H1 (cell line): ENCODE measurements at regions not wholly inside any gene's neighbourhood (a gene's known extent, or its start where the extent isn't known, plus 50 kb on each side); places are given as distances from the start of the nearest gene placed in this dataset.

Experiments used
- CTCF ChIA-PET: fragments of 300-600 bp; sonication (Branson Sonifier 250); formaldehyde crosslinking; loops from one replicate; lab custom pipeline; 2021; ENCODE audit not compliant: partially characterized antibody; lab: Charles Lee
- POLR2A ChIA-PET: fragments of 300-600 bp; sonication (Branson Sonifier 250); formaldehyde crosslinking; loops from one replicate; lab custom pipeline; 2021; ENCODE audit warnings: inconsistent platforms; ENCODE audit not compliant: partially characterized antibody; lab: Charles Lee
- DNase-seq, 2 experiments: peaks; one replicate each; pipeline versions ENCODE4 v3.0.0 to v3.0.0-alpha.2; 2010 to 2022; ENCODE audit warnings: low spot score in 2 of 2, low read depth in 1 of 2, mixed read lengths in 1 of 2
- FAIRE-seq: peaks from 2 replicates; lab custom pipeline; 2011; peaks lifted over from hg19 to GRCh38; lab: Jason Lieb, UNC
- H2AFZ ChIP-seq: 2 replicates; pipeline ENCODE4 v1.8.1; 2012; ENCODE audit warnings: low read length, inconsistent platforms
- H2AK5ac ChIP-seq: 2 replicates; pipeline ENCODE4 v1.6.1; 2013; ENCODE audit warnings: low read depth, low read length
- H2BK120ac ChIP-seq: replicated peaks from 2 replicates; pipeline ENCODE3; 2013; ENCODE audit warnings: low read depth, low read length, inconsistent platforms
- H2BK12ac ChIP-seq: 2 replicates; pipeline ENCODE4 v1.6.1; 2013; ENCODE audit warnings: low read depth, low read length
- H2BK15ac ChIP-seq: 2 replicates; pipeline ENCODE4 v1.6.1; 2013; ENCODE audit warnings: low read length
- H2BK20ac ChIP-seq: 2 replicates; pipeline ENCODE4 v1.6.1; 2013; ENCODE audit warnings: low read length
- H2BK5ac ChIP-seq: 2 replicates; pipeline ENCODE4 v1.6.1; 2013; ENCODE audit warnings: low read depth, low read length
- H3K14ac ChIP-seq: 2 replicates; pipeline ENCODE4 v1.6.1; 2013; ENCODE audit warnings: inconsistent platforms; ENCODE audit not compliant: insufficient read length
- H3K18ac ChIP-seq: 2 replicates; pipeline ENCODE4 v1.6.1; 2013; ENCODE audit warnings: low read length; ENCODE audit errors: extremely low read depth
- H3K23ac ChIP-seq: 2 replicates; pipeline ENCODE4 v1.6.1; 2013; ENCODE audit warnings: inconsistent platforms; ENCODE audit not compliant: insufficient read length
- H3K23me2 ChIP-seq: 2 replicates; pipeline ENCODE4 v1.6.1; 2013; ENCODE audit warnings: low read depth, low read length
- H3K27ac ChIP-seq: 2 replicates; pipeline ENCODE4 v1.6.1; 2011; ENCODE audit warnings: low read depth, low read length, inconsistent platforms
- H3K27me3 ChIP-seq, 4 experiments: replicated peaks in 1 of 4; 1 replicate in 1 of 4; 2 replicates in 3 of 4; pipeline versions ENCODE4 v1.6.1 to v1.8.1; 2011 to 2013; ENCODE audit warnings: low read length in 3 of 4, mild to moderate bottlenecking in 3 of 4, inconsistent platforms in 2 of 4, mixed read lengths in 2 of 4, moderate library complexity in 1 of 4; ENCODE audit not compliant: control insufficient read depth in 3 of 4, insufficient read depth in 3 of 4; ENCODE audit errors: extremely low read depth in 1 of 4
- H3K36me3 ChIP-seq, 4 experiments: 2 replicates each; pipeline versions ENCODE4 v1.6.1 to v1.8.1; 2011 to 2013; ENCODE audit warnings: mild to moderate bottlenecking in 4 of 4, low read length in 3 of 4, moderate library complexity in 2 of 4, control low read depth in 1 of 4, inconsistent platforms in 1 of 4; ENCODE audit not compliant: insufficient read depth in 4 of 4, control insufficient read depth in 2 of 4
- H3K4ac ChIP-seq: replicated peaks from 2 replicates; pipeline ENCODE3; 2013; ENCODE audit warnings: low read length, low read depth, mixed read lengths, inconsistent platforms; ENCODE audit not compliant: insufficient read length
- H3K4me1 ChIP-seq, 4 experiments: replicated peaks in 1 of 4; 1 replicate in 1 of 4; 2 replicates in 3 of 4; pipeline versions ENCODE4 v1.6.1 to v1.8.1; 2011 to 2013; ENCODE audit warnings: low read length in 3 of 4, inconsistent platforms in 2 of 4, mixed read lengths in 1 of 4; ENCODE audit not compliant: insufficient read depth in 4 of 4, control insufficient read depth in 3 of 4
- H3K4me2 ChIP-seq, 2 experiments: 2 replicates each; pipeline versions ENCODE4 v1.6.1 to v1.8.1; 2011 to 2013; ENCODE audit warnings: low read depth in 2 of 2, low read length in 2 of 2, control low read depth in 1 of 2, inconsistent platforms in 1 of 2, mild to moderate bottlenecking in 1 of 2; ENCODE audit not compliant: insufficient read depth in 1 of 2
- H3K4me3 ChIP-seq, 4 experiments: fragments of 200-600, 300-600 bp in 1 of 4; sonication (generic), shearing (Covaris generic), sonication (Bioruptor Twin) in 1 of 4; 2 replicates each; pipeline versions ENCODE4 v1.5.1 to v1.8.1; 2011 to 2016; ENCODE audit warnings: low read length in 4 of 4, low read depth in 3 of 4, control low read depth in 2 of 4, inconsistent platforms in 2 of 4, mild to moderate bottlenecking in 2 of 4, mixed read lengths in 1 of 4, moderate library complexity in 1 of 4; ENCODE audit not compliant: insufficient read depth in 2 of 4; ENCODE audit errors: extremely low read depth in 1 of 4
- H3K56ac ChIP-seq: replicated peaks from 2 replicates; pipeline ENCODE3; 2013; ENCODE audit warnings: low read depth, mild to moderate bottlenecking, mixed read lengths, low read length, inconsistent platforms; ENCODE audit not compliant: insufficient read length
- H3K79me1 ChIP-seq: 2 replicates; pipeline ENCODE4 v1.6.1; 2013; ENCODE audit warnings: low read depth, low read length, control low read depth
- H3K79me2 ChIP-seq, 2 experiments: 2 replicates each; pipeline versions ENCODE4 v1.6.1 to v1.8.1; 2012 to 2013; ENCODE audit warnings: low read length in 2 of 2, mild to moderate bottlenecking in 2 of 2, inconsistent platforms in 1 of 2; ENCODE audit not compliant: insufficient read depth in 2 of 2, control insufficient read depth in 1 of 2
- H3K9ac ChIP-seq, 4 experiments: replicated peaks in 1 of 4; 1 replicate in 1 of 4; 2 replicates in 3 of 4; pipeline versions ENCODE4 v1.6.1 to v1.8.1; 2011 to 2013; ENCODE audit warnings: low read depth in 3 of 4, low read length in 3 of 4, control low read depth in 2 of 4, mild to moderate bottlenecking in 2 of 4, moderate library complexity in 2 of 4, inconsistent platforms in 1 of 4; ENCODE audit errors: extremely low read depth in 1 of 4
- H3K9me3 ChIP-seq, 2 experiments: 2 replicates each; pipeline versions ENCODE4 v1.6.1 to v1.8.1; 2012 to 2013; ENCODE audit warnings: mild to moderate bottlenecking in 2 of 2, moderate library complexity in 2 of 2, control low read depth in 1 of 2, inconsistent platforms in 1 of 2, low read depth in 1 of 2, low read length in 1 of 2, mixed read lengths in 1 of 2; ENCODE audit not compliant: insufficient read depth in 2 of 2
- H4K20me1 ChIP-seq, 2 experiments: replicated peaks in 1 of 2; 2 replicates each; pipeline versions ENCODE3 to v1.8.1; 2011 to 2013; ENCODE audit warnings: inconsistent platforms in 2 of 2, low read length in 2 of 2, mild to moderate bottlenecking in 1 of 2; ENCODE audit not compliant: insufficient read depth in 2 of 2, control insufficient read depth in 1 of 2
- H4K5ac ChIP-seq: 2 replicates; pipeline ENCODE4 v1.6.1; 2013; ENCODE audit warnings: low read length, low read depth, mixed read lengths, inconsistent platforms; ENCODE audit not compliant: insufficient read length
- H4K8ac ChIP-seq: 2 replicates; pipeline ENCODE4 v1.8.0; 2013; ENCODE audit warnings: mild to moderate bottlenecking, moderate library complexity, low read length, inconsistent platforms; ENCODE audit not compliant: insufficient read depth; ENCODE audit errors: extremely low read depth
- H4K91ac ChIP-seq: replicated peaks from 2 replicates; pipeline ENCODE3; 2013; ENCODE audit warnings: low read length, mixed read lengths, inconsistent platforms; ENCODE audit not compliant: insufficient read length
- BCL11A ChIP-seq, 2 experiments: IDR thresholded peaks; one replicate each; pipeline ENCODE4 v1.6.1; 2011; ENCODE audit warnings: low read depth in 2 of 2, low read length in 2 of 2, mild to moderate bottlenecking in 2 of 2
- TF ChIP-seq, protein P1 (sequence below): fragments of 300-600 bp; sonication (generic); IDR thresholded peaks from 2 replicates; pipeline ENCODE4 v1.7.1; 2012; ENCODE audit warnings: low read length, moderate library complexity, mild to moderate bottlenecking, inconsistent platforms; ENCODE audit not compliant: insufficient replicate concordance

DNA sequence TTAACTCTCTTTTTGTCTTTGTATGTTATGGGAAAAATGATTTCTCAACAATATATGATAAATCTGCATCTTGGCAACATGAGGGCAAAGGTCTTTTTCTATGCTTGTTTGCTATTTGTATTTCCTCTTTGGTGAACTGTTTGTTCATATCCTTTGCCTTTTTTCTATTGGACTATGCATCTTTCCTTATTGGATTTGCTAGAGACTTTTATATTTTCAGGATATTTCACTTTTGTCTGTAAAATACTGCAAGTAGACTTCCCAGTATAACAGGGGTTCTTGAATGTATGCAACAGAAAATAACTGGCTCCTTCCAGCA is 69.4 kb upstream of the SSBP2 start:
- Histone ChIP-seq H4K8ac (no peak overlapping the region), H2AFZ (no peak overlapping the region), H3K4me1 (no peaks in the 10 kb centered on the region)
- TF ChIP-seq, protein P1, sequence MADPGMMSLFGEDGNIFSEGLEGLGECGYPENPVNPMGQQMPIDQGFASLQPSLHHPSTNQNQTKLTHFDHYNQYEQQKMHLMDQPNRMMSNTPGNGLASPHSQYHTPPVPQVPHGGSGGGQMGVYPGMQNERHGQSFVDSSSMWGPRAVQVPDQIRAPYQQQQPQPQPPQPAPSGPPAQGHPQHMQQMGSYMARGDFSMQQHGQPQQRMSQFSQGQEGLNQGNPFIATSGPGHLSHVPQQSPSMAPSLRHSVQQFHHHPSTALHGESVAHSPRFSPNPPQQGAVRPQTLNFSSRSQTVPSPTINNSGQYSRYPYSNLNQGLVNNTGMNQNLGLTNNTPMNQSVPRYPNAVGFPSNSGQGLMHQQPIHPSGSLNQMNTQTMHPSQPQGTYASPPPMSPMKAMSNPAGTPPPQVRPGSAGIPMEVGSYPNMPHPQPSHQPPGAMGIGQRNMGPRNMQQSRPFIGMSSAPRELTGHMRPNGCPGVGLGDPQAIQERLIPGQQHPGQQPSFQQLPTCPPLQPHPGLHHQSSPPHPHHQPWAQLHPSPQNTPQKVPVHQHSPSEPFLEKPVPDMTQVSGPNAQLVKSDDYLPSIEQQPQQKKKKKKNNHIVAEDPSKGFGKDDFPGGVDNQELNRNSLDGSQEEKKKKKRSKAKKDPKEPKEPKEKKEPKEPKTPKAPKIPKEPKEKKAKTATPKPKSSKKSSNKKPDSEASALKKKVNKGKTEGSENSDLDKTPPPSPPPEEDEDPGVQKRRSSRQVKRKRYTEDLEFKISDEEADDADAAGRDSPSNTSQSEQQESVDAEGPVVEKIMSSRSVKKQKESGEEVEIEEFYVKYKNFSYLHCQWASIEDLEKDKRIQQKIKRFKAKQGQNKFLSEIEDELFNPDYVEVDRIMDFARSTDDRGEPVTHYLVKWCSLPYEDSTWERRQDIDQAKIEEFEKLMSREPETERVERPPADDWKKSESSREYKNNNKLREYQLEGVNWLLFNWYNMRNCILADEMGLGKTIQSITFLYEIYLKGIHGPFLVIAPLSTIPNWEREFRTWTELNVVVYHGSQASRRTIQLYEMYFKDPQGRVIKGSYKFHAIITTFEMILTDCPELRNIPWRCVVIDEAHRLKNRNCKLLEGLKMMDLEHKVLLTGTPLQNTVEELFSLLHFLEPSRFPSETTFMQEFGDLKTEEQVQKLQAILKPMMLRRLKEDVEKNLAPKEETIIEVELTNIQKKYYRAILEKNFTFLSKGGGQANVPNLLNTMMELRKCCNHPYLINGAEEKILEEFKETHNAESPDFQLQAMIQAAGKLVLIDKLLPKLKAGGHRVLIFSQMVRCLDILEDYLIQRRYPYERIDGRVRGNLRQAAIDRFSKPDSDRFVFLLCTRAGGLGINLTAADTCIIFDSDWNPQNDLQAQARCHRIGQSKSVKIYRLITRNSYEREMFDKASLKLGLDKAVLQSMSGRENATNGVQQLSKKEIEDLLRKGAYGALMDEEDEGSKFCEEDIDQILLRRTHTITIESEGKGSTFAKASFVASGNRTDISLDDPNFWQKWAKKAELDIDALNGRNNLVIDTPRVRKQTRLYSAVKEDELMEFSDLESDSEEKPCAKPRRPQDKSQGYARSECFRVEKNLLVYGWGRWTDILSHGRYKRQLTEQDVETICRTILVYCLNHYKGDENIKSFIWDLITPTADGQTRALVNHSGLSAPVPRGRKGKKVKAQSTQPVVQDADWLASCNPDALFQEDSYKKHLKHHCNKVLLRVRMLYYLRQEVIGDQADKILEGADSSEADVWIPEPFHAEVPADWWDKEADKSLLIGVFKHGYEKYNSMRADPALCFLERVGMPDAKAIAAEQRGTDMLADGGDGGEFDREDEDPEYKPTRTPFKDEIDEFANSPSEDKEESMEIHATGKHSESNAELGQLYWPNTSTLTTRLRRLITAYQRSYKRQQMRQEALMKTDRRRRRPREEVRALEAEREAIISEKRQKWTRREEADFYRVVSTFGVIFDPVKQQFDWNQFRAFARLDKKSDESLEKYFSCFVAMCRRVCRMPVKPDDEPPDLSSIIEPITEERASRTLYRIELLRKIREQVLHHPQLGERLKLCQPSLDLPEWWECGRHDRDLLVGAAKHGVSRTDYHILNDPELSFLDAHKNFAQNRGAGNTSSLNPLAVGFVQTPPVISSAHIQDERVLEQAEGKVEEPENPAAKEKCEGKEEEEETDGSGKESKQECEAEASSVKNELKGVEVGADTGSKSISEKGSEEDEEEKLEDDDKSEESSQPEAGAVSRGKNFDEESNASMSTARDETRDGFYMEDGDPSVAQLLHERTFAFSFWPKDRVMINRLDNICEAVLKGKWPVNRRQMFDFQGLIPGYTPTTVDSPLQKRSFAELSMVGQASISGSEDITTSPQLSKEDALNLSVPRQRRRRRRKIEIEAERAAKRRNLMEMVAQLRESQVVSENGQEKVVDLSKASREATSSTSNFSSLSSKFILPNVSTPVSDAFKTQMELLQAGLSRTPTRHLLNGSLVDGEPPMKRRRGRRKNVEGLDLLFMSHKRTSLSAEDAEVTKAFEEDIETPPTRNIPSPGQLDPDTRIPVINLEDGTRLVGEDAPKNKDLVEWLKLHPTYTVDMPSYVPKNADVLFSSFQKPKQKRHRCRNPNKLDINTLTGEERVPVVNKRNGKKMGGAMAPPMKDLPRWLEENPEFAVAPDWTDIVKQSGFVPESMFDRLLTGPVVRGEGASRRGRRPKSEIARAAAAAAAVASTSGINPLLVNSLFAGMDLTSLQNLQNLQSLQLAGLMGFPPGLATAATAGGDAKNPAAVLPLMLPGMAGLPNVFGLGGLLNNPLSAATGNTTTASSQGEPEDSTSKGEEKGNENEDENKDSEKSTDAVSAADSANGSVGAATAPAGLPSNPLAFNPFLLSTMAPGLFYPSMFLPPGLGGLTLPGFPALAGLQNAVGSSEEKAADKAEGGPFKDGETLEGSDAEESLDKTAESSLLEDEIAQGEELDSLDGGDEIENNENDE, result no peak
- no peak for TF ChIP-seq BCL11A (IDR thresholded peaks at IDR 0.05; ENCODE audit: low read depth in 2 of 2, low read length in 2 of 2)

More for the DNA sequence above, 69.4 kb upstream of the SSBP2 start:
- Histone ChIP-seq H3K4me3 (no peak overlapping the region), H4K91ac (no peak overlapping the region), H3K4ac (no peak overlapping the region), H3K27me3 (no peaks in the 10 kb centered on the region), H3K56ac (no peak overlapping the region), H3K79me2 (no peaks in the 10 kb centered on the region), H3K18ac (no peak overlapping the region), H2AK5ac (no peak overlapping the region), H3K27ac (no peak overlapping the region), H3K14ac (no peak overlapping the region), H3K23ac (no peak overlapping the region), H3K79me1 (no peaks in the 10 kb centered on the region), H3K9ac (no peak overlapping the region), H3K4me2 (no peak overlapping the region), H2BK5ac (no peak overlapping the region), H2BK15ac (no peak overlapping the region), H4K5ac (no peak overlapping the region), H3K9me3 (peaks cover 0 to 7% of the 10 kb centered on the region in 2 experiments; a peak in 1 of 4 replicates), H2BK20ac (no peak overlapping the region), H3K23me2 (no peaks in the 10 kb centered on the region), H3K36me3 (no peaks in the 10 kb centered on the region), H2BK120ac (no peak overlapping the region), H2BK12ac (no peak overlapping the region), H4K20me1 (no peaks in the 10 kb centered on the region)
- FAIRE-seq, result no peak
- ChIA-PET POLR2A (no interaction called here), CTCF (interaction anchor here (1.4 to 1.6 kb wide), 2 partner anchors 17 to 19 kb away, joined by 3 to 4 read pairs; no protein-coding TSS in a partner anchor)
- DNase-seq, result no peak
